Activated T-helper 1 cell treated with anti-CD3 and anti-CD28 coated beads, Interleukin-2, amount 50 U/mL, for 16 hours (primary cell): ENCODE measurements at regions not wholly inside any gene's neighbourhood (a gene's known extent, or its start where the extent isn't known, plus 50 kb on each side); places are given as distances from the start of the nearest gene placed in this dataset.

Experiments used
- DNase-seq, 2 donors: peaks; one replicate each; pipeline ENCODE4 v3.0.0-alpha.2; 2020; ENCODE audit warnings: low read depth in 1 of 2, low spot score in 1 of 2

DNA sequence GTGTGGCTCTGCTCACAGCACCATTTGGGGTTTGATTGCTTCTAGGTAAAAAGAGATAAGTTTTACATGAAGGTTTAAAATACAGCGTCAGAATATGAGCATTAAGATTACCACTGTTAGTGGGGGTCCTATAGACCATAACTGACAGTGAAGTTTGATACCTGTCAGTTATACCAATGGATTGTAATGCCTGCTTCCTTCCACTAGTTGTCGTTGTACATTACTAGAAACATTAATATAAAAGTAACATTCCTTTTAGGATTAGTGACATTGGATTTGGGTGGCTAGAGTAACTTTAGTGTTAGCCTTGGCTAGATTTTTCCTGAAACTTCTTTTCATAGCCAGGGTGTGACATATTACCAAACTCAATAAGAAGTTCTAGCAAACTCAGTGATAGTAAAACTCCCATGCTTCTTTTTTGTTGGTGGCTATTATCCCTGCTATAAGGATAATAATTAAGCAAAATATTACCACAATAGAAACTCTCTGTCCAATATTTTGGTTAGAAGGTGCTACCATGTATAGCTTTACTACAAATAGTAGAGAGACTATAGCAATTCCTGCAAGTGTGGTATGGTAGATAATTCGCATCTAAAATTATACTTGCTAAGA lies 57.1 kb downstream of the FAM181B start:
- no peak for DNase-seq

GRCh38 chr11:82675838-82676237 lies 57.8 kb downstream of the FAM181B start:
- DNase-seq, result no peak

GRCh38 chr11:82673631-82674030 lies 60.0 kb downstream of the FAM181B start:
- DNase-seq, result no peak

DNA sequence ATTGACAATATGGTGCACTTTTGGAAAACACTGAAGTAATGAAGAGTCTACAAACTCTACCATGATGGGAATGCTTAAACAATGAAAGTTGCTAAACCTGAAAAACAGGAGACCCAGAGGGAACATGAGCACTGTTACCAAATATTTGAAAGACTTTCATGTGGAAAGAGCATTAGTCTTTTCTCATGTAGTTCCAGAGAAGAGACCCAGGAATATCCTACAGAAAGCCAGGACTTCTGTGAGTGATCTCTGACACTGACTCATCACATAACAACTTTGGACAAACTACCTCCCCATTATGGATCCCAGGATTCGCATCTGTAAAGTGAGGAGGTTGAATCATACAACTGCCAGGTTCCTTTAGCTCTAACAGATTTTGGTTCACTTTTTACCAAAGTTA lies 62.2 kb downstream of the FAM181B start:
- DNase-seq, result no peak

DNA sequence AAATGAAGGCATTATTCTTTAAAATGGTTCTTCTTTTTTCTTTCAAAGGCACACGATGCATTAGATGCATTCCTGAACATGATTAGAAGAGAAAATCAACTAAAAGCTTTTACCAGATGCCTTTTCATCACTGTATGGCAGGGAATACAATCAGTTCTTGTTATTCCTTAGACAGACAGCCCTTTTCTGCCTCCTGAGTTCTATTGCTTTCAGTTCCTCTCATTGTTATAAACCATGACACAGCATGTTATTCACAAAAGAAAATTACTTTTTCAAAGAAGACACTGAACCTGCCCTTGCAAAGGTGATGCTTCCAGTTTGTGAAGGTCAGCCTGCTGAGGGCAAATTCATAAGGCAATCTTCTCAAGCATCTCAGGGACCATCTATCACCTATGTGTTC lies 70.1 kb downstream of the FAM181B start:
- DNase-seq, result no peak

GRCh38 chr11:82653752-82654151 lies 79.9 kb downstream of the FAM181B start:
- no peak for DNase-seq

DNA sequence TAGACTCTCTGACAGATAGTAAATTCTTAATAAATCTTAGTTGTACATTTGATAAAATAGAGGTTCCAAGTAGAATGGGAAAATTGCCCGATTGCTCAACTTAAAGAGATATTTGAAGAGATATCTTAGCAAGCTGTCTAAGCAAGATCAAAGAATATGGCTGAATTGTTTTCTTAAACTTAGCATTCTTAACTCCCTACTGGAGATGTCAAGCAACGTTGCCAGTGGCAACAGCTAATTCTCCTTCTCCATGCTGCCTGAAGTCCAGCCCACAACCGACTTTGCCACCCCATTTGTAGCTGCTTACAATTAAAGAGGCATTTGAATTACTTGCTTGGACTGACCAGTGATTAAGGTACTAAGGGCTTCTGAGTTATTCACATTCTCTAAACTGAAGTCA lies 94.4 kb downstream of the FAM181B start:
- DNase-seq, result no peak

GRCh38 chr11:82636615-82637014 lies 97.0 kb downstream of the FAM181B start:
- DNase-seq, result no peak

DNA sequence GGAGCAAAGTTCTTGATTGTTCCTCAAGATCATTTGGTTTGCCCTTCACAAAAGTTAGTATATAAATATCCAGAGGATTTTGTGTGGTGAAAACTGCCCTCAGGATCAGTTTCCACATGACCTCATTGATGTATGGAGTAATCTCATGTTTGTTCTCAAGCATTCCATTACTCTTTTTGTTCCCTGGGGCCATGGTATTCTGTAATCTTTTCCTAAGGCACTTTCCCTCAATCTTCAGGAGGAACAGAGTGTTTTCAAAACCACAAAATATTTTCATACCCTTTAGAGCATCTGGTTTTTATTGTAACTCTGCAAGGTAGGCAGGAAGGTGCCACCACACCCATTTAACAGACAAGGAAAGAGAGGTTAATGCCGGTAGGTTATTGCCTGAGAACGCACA lies 99.6 kb downstream of the FAM181B start:
- DNase-seq, result no peak

DNA sequence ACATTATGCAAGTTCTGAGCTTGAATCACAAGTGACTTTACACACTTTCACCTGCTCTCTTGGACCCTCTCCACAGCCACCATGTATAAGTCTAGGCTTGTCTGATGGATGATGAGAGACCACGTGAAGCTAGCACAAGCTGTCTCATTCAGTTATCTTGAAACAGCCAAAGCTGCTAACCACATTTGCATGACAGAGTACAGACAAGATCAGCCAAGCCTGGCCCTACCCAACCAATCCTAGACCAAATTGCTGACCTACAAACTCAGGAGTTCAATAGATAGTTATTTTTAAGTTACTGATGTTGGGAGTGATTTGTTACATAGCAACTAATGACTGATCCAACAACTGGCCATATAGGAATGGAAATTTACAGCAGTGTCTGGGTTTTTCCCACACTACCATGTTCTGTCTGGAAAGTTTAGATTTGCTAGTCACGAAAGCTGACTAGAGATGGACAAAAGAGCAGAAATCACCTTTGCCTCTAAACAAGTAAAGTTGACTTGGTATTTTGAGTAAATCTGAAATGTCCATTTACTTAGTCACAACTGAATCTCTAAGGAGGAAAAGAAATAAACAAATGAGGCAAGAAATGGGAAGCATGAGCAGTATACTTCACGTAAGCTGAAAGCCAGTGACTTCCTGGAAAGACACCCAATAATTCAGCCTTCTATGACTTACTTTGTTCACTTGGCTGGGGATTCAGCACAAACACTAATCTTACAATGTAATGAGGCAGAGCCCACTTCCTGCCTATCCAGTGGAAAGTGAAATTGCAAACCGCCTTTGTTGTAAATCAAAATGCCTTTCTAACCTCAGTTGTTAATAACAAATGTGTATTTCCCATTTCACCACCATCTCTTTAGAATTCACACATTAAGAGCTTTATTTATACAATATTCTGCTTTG lies 101.7 kb downstream of the FAM181B start:
- DNase-seq, result no peak

GRCh38 chr11:82610671-82611070 lies 123.0 kb downstream of the FAM181B start:
- no peak for DNase-seq

- no peak for DNase-seq
Observed at GRCh38 chr11:82606738-82607137, 126.9 kb downstream of the FAM181B start.

DNA sequence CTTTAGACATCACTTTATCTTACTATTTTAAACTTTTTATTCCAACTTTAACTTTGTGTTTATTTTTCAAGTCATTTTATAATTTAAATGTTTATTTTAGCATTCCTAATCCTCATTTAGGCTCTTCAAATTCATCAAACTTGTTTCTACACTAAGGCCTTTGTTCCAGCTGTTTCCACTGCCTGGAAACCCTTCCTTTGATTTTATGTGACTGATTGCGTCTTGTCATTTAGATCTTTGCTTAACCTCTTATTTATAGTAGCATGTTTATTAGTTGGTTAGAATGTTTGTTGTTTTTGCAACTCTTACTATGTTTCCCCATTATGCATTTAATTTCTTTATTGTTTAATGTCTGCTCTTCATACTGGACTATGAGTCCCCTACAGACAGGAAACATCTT lies 132.0 kb downstream of the FAM181B start:
- no peak for DNase-seq

- no peak for DNase-seq
Observed at GRCh38 chr11:82599836-82600235, 133.8 kb downstream of the FAM181B start.

GRCh38 chr11:82586581-82586980 lies 147.1 kb downstream of the FAM181B start:
- DNase-seq, result no peak

GRCh38 chr11:82577246-82577645 lies 156.4 kb downstream of the FAM181B start:
- no peak for DNase-seq

DNA sequence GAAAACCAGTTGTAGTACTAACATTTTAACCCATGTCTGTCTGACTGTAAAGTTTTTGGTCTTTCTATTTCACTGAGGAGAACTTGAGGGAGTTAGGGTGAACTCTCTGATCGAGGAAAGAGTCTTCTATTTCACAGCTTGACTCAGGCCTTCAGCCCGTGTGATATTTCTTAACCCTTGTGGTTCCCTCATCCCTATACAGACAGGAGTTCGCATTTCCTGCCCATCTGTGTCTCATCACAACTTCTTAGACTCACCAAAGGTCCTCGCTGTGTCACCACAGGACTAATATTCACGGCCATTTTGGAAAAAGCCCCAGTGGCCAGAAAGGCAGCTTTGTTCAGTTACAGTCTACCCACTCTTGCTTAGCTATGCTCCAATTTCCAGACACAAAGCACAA lies 172.8 kb downstream of the FAM181B start:
- DNase-seq, result no peak

- no peak for DNase-seq
Observed at GRCh38 chr11:82559609-82560008, 174.1 kb downstream of the FAM181B start.

DNA sequence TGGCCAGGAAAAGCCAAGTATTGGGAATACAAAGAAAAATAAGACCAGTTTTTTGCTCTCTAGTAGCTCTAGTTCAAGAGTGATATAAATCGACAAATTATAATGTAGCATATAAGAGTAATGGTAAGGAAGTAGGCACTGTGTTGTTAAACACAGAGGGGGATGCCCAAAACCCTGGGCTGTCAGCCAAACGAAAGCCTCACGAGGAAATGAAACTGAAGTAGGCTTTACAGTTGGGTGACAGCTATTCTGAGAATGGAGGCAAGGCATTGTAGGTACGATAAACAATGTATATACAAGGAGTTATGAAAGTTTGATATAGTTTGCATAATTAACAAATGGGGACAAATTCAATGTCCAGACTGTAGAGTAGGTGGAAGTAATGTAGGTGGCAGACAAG lies 176.4 kb downstream of the FAM181B start:
- no peak for DNase-seq

DNA sequence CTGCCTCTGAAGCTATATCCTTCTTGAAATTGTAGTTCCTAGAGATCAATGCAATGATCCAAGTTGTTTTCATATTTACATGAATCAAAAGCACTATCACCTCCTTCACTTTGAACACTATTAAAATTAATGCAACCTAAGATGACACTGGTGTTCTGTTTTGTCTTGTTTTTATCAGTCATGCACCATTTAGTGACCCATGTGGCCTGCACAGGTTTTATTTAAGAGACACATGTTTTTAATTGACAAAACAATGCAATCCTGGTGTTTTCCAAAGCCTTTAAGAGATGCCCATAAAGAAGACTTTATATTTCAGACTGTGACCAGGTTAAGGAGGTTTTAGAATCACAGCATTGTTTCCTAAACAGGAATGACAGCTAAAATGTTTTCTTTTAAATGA lies 177.5 kb downstream of the FAM181B start:
- no peak for DNase-seq

DNA sequence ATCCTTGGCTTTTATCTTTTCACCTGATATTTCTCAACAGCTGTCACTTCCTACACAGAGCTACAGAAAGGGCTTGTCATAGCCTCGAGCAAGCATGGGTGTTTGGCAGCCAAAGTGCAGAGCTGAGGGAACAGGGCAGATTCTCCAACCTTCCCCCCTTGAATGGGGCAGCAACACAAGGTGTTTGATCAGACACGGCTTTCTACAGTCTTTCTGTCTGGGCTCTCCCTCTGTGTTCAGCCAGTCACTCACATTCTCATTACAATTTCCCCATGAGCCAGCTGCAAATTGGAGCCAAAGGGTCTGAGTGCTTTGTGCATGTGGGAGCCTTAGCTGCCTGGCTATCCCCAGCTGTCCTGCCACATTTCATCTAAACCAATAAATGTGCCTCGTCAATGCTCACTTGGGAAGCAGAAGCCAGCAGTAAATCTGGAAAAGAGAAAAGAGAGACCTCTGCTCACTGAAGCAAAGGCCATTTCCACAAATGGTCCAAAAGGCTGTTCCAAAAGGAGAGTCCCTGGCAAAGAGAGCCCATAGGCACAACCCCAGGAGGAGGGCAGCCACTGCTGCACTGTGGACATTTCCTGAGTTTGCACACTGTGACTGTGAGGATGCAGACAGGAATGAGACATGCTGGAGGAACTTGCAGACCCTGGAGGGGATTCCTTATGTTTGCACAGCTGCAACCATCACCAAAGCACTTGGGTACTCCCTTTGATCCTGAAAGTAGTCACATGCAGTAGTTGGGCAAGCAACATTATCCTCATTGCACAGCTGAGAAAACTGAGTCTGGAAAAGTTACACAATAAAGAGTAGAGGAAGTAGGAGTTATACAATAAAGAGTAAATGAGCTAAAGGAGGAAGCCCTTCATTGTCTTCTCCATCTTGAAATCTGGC lies 186.8 kb downstream of the FAM181B start:
- DNase-seq, result no peak

DNA sequence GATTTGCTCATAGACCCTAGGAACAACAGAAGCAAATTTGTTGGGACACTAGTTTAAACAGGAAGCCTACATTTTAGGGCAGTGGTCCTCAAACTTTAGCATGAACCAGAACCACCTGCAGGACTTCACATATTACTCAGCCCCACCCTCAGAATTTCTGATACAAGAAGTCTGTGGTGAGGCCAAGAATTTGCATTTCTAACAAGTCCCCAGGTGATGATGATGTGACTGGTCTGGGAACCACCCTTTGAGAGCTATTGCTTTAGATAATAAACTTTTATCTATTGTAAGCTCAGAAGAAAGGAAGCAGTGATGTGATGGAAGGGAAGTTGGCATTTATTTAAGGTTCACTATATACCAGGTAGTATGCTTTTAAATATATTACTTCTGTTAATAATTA lies 194.0 kb downstream of the FAM181B start:
- DNase-seq, result no peak
